Superior temporal gyrus (tissue), 1 donor: ENCODE measurements at regions not wholly inside any gene's neighbourhood (a gene's known extent, or its start where the extent isn't known, plus 50 kb on each side); places are given as distances from the start of the nearest gene placed in this dataset.
"Not testable (repeated sequence)": the region's sequence is repeated elsewhere in the genome, so short reads cannot be mapped to it uniquely, and the experiment has no call there.

ENCODE experiments used
- DNase-seq: peaks from one replicate; pipeline ENCODE4 v3.0.0-alpha.2; 2016; ENCODE audit errors: extremely low spot score

- no peak for DNase-seq
Measured at GRCh38 chr6:166253778-166254204, 54.4 kb downstream of the PRR18 start.

- no peak for DNase-seq
Measured at GRCh38 chr6:166253281-166253681, 54.9 kb downstream of the PRR18 start.

- no peak for DNase-seq
Measured at GRCh38 chr6:166252601-166253000, 55.6 kb downstream of the PRR18 start.

GRCh38 chr6:166251655-166252054, 56.5 kb downstream of the PRR18 start:
- DNase-seq, result no peak

- DNase-seq, result no peak
Measured at GRCh38 chr6:166251211-166251610, 57.0 kb downstream of the PRR18 start.

- not testable (repeated sequence) for DNase-seq
Measured at GRCh38 chr6:166249061-166249785, 59.0 kb downstream of the PRR18 start.

- no peak for DNase-seq
Measured at GRCh38 chr6:166245148-166245547, 63.0 kb downstream of the PRR18 start.

GRCh38 chr6:166244353-166245045, 63.7 kb downstream of the PRR18 start:
- DNase-seq, result no peak

- no peak for DNase-seq
Measured at GRCh38 chr6:166242888-166243287, 65.3 kb downstream of the PRR18 start.

- DNase-seq, result no peak
Measured at GRCh38 chr6:166241974-166242373, 66.2 kb downstream of the PRR18 start.

GRCh38 chr6:166240889-166241288, 67.3 kb downstream of the PRR18 start:
- no peak for DNase-seq

GRCh38 chr6:166237617-166238016, 70.0 kb upstream of the TBXT start:
- peak; percentile 56 for DNase-seq

- no peak for DNase-seq
Measured at GRCh38 chr6:166236596-166236995, 68.9 kb upstream of the TBXT start.

- DNase-seq, result no peak
Measured at GRCh38 chr6:166235666-166236292, 68.1 kb upstream of the TBXT start.

GRCh38 chr6:166231181-166231580, 63.5 kb upstream of the TBXT start:
- DNase-seq, result not testable (repeated sequence)

- no peak for DNase-seq
Measured at GRCh38 chr6:166228839-166229528, 61.3 kb upstream of the TBXT start.

GRCh38 chr6:166228425-166228824, 60.8 kb upstream of the TBXT start:
- DNase-seq, result no peak

- no peak for DNase-seq
Measured at GRCh38 chr6:166223079-166223478, 55.4 kb upstream of the TBXT start.

- no peak for DNase-seq
Measured at GRCh38 chr6:166222631-166223030, 55.0 kb upstream of the TBXT start.

- DNase-seq, result no peak
Measured at GRCh38 chr6:166221636-166222035, 54.0 kb upstream of the TBXT start.

- DNase-seq, result no peak
Measured at GRCh38 chr6:166221040-166221439, 53.4 kb upstream of the TBXT start.
